NCI-H748 (cell line): ENCODE measurements at regions not wholly inside any gene's neighbourhood (a gene's known extent, or its start where the extent isn't known, plus 50 kb on each side); places are given as distances from the start of the nearest gene placed in this dataset.
"Not testable (repeated sequence)": the region's sequence is repeated elsewhere in the genome, so short reads cannot be mapped to it uniquely, and the experiment has no call there.

Experiments
- DNase-seq: peaks from one replicate; lab custom pipeline; 2025; ENCODE audit not compliant: unreplicated experiment; lab: John Stamatoyannopoulos, UW

GRCh38 chrX:129091097-129091496 lies 432.2 kb downstream of the SMARCA1 start:
- DNase-seq: peak; percentile 89

- DNase-seq: no peak
These were observed 436.5 kb downstream of the SMARCA1 start for GRCh38 chrX:129086802-129087201.

- DNase-seq: not testable (repeated sequence)
These were observed 439.0 kb downstream of the SMARCA1 start for GRCh38 chrX:129084291-129084690.

GRCh38 chrX:129077424-129078170 lies 445.7 kb downstream of the SMARCA1 start:
- no peak for DNase-seq

- no peak for DNase-seq
These were observed 451.9 kb downstream of the SMARCA1 start for GRCh38 chrX:129071390-129071789.

GRCh38 chrX:129065895-129066294 lies 457.4 kb downstream of the SMARCA1 start:
- DNase-seq: no peak

GRCh38 chrX:129058405-129058804 lies 464.9 kb downstream of the SMARCA1 start:
- no peak for DNase-seq

GRCh38 chrX:129043138-129043537 lies 480.2 kb downstream of the SMARCA1 start:
- DNase-seq: peak; percentile 6

- DNase-seq: no peak
These were observed 482.0 kb downstream of the SMARCA1 start for GRCh38 chrX:129041319-129041718.

- no peak for DNase-seq
These were observed 483.2 kb downstream of the SMARCA1 start for GRCh38 chrX:129040124-129040523.

- DNase-seq: no peak
These were observed 484.1 kb downstream of the SMARCA1 start for GRCh38 chrX:129039176-129039575.

GRCh38 chrX:129037389-129037788 lies 485.9 kb downstream of the SMARCA1 start:
- no peak for DNase-seq

GRCh38 chrX:129035180-129035579 lies 488.1 kb downstream of the SMARCA1 start:
- no peak for DNase-seq

GRCh38 chrX:129034196-129034595 lies 489.1 kb downstream of the SMARCA1 start:
- DNase-seq: no peak

GRCh38 chrX:129026202-129026601 lies 497.1 kb downstream of the SMARCA1 start:
- no peak for DNase-seq

- no peak for DNase-seq
These were observed 497.9 kb downstream of the SMARCA1 start for GRCh38 chrX:129025376-129025775.

GRCh38 chrX:129019412-129019811 lies 503.9 kb downstream of the SMARCA1 start:
- DNase-seq: no peak

- DNase-seq: no peak
These were observed 507.9 kb downstream of the SMARCA1 start for GRCh38 chrX:129015381-129015780.

GRCh38 chrX:129013574-129013973 lies 509.7 kb downstream of the SMARCA1 start:
- no peak for DNase-seq

GRCh38 chrX:129007631-129008030 lies 515.7 kb downstream of the SMARCA1 start:
- DNase-seq: no peak

- DNase-seq: no peak
These were observed 516.8 kb downstream of the SMARCA1 start for GRCh38 chrX:129006491-129006890.

GRCh38 chrX:129000797-129001196 lies 522.5 kb downstream of the SMARCA1 start:
- peak; percentile 34 for DNase-seq

GRCh38 chrX:129000018-129000417 lies 523.3 kb downstream of the SMARCA1 start:
- peak; percentile 96 for DNase-seq
